ENCODE measurements at regions not wholly inside any gene's neighbourhood (a gene's known extent, or its start where the extent isn't known, plus 50 kb on each side); places are given as distances from the start of the nearest gene placed in this dataset.

DNA sequence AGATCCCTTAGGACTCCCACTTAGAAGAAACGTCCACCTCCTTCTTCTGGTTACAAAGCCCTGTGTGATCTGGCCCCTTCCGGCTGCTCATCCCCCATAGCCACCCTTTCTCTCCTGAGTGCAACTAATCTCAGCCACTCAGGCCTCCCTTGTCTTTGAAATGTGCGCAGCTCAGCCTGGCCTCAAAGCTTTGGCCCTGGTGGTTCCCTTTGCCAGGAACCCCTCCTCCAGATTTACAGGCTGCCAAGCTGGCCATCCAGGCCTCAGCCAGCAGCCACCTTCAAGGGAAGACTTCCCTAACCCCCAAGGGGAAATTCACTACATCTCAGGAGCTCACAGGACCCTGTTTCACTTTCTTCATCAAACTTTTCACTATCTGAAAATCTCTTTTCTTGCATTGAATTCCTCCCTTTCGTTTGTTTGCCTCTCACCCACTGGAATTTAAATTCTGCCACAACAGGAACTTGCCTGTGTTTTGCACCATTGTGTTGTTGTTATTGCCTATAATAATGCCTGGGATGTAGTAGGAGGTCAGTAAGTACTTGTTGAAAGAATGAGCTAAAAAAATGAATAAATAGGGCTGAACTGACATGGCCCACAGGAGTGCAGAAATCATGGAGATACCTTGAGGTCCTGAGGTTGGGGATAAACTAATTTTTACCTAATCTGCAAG, 109.5 kb upstream of the PFN2 start:
- TF ChIP-seq, protein P1, sequence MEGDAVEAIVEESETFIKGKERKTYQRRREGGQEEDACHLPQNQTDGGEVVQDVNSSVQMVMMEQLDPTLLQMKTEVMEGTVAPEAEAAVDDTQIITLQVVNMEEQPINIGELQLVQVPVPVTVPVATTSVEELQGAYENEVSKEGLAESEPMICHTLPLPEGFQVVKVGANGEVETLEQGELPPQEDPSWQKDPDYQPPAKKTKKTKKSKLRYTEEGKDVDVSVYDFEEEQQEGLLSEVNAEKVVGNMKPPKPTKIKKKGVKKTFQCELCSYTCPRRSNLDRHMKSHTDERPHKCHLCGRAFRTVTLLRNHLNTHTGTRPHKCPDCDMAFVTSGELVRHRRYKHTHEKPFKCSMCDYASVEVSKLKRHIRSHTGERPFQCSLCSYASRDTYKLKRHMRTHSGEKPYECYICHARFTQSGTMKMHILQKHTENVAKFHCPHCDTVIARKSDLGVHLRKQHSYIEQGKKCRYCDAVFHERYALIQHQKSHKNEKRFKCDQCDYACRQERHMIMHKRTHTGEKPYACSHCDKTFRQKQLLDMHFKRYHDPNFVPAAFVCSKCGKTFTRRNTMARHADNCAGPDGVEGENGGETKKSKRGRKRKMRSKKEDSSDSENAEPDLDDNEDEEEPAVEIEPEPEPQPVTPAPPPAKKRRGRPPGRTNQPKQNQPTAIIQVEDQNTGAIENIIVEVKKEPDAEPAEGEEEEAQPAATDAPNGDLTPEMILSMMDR (IDR thresholded peaks at IDR 0.05; ENCODE audit: insufficient read depth, low read depth, low read length, missing control alignments), result no peak
- H3K4me3 ChIP-seq (ENCODE audit: low read depth, low read length), result no peak overlapping the region
- DNase-seq (ENCODE audit: low read depth), result no peak

- DNase-seq (ENCODE audit: low read depth), result no peak
- no peak overlapping the region for H3K4me3 ChIP-seq (ENCODE audit: low read depth, low read length)
- TF ChIP-seq, protein P1 (IDR thresholded peaks at IDR 0.05; ENCODE audit: insufficient read depth, low read depth, low read length, missing control alignments), result no peak
Observed at GRCh38 chr3:150079029-150079739, 108.5 kb upstream of the PFN2 start.

DNA sequence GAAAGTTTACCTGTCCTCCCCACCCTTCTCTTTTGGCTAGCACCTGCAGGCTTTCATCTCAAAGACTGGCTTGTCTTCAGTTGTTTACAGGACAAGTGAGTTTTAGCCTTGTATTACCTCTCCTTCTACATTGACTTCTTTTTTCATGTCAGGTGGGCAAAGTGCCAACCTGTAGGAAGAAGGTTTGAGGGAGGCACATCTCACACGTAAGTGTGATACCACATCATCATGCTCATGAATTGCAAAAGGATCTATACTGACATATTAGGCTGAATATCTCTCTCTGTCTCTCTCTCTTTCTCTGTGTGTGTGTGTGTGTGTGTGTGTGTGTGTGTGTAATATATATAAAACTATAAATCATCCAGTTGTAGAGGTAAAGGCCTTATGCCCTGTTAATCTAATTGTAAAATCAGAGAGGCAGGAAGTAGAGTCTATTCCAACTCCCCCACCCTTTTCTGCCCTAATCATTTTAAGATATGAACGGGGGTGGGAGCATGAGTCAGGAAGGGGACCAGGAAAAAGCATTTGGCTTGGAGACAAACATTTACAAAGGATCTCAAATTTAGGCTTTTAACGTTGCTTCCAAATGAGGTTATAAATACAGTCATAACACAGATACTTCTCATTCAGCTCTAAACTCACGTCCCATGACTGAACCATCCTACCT, 107.0 kb upstream of the PFN2 start:
- TF ChIP-seq, protein P1 (IDR thresholded peaks at IDR 0.05; ENCODE audit: insufficient read depth, low read depth, low read length, missing control alignments), result no peak
- peak; percentile 41 for DNase-seq (ENCODE audit: low read depth)
- H3K4me3 ChIP-seq (ENCODE audit: low read depth, low read length), result no peak overlapping the region

- TF ChIP-seq, protein P1 (IDR thresholded peaks at IDR 0.05; ENCODE audit: insufficient read depth, low read depth, low read length, missing control alignments), result no peak
- DNase-seq (ENCODE audit: low read depth), result no peak
Observed at GRCh38 chr3:150077107-150077506, 106.4 kb upstream of the PFN2 start.

GRCh38 chr3:150076443-150076842, 105.7 kb upstream of the PFN2 start:
- TF ChIP-seq, protein P1 (IDR thresholded peaks at IDR 0.05; ENCODE audit: insufficient read depth, low read depth, low read length, missing control alignments), result no peak
- no peak for DNase-seq (ENCODE audit: low read depth)
- no peak overlapping the region for H3K4me3 ChIP-seq (ENCODE audit: low read depth, low read length)

More at GRCh38 chr3:150077107-150077506, 106.4 kb upstream of the PFN2 start:
- no peak overlapping the region for H3K4me3 ChIP-seq (ENCODE audit: low read depth, low read length)

GRCh38 chr3:150075417-150075865, 104.7 kb upstream of the PFN2 start:
- TF ChIP-seq, protein P1 (IDR thresholded peaks at IDR 0.05; ENCODE audit: insufficient read depth, low read depth, low read length, missing control alignments), result no peak
- no peak overlapping the region for H3K4me3 ChIP-seq (ENCODE audit: low read depth, low read length)
- DNase-seq (ENCODE audit: low read depth), result no peak

All from GM12865 (cell line).